Thyroid gland (tissue), 4 donors: ENCODE measurements at regions not wholly inside any gene's neighbourhood (a gene's known extent, or its start where the extent isn't known, plus 50 kb on each side); places are given as distances from the start of the nearest gene placed in this dataset.

Source experiments
- CTCF ChIP-seq, 6 experiments: fragments of 200-600 bp in 3 of 6; fragments of 450-650 bp in 3 of 6; sonication (generic) in 3 of 6; IDR thresholded peaks; one replicate each; pipeline ENCODE4 v1.5.1; 2016 to 2019; ENCODE audit warnings: antibody characterized with exemption in 6 of 6, mild to moderate bottlenecking in 2 of 6, inconsistent platforms in 1 of 6, moderate library complexity in 1 of 6
- POLR2A ChIP-seq, 2 donors: fragments of 450-650 bp; IDR thresholded peaks; one replicate each; pipeline ENCODE4 v1.6.1; 2017; ENCODE audit warnings: antibody characterized with exemption in 2 of 2, mild to moderate bottlenecking in 2 of 2, moderate library complexity in 1 of 2

GRCh38 chr6:40956936-40957335 is 82.1 kb downstream of the UNC5CL start:
- TF ChIP-seq CTCF (IDR thresholded peaks at IDR 0.05) (no peak), POLR2A (IDR thresholded peaks at IDR 0.05) (no peak)
